HCT116 (cell line): ENCODE measurements at regions not wholly inside any gene's neighbourhood (a gene's known extent, or its start where the extent isn't known, plus 50 kb on each side); places are given as distances from the start of the nearest gene placed in this dataset.

Source experiments
- EGR1 ChIP-seq: IDR thresholded peaks from 2 replicates; pipeline ENCODE4 v1.6.1; 2012; ENCODE audit warnings: low read depth
- EZH2 ChIP-seq: fragments of 200-600 bp; sonication (generic); IDR thresholded peaks from 2 replicates; pipeline ENCODE4 v1.6.1; 2017; ENCODE audit warnings: antibody characterized with exemption, mixed run types
- YY1 ChIP-seq: IDR thresholded peaks from 2 replicates; pipeline ENCODE4 v1.6.1; 2011; ENCODE audit warnings: low read length, low read depth, moderate library complexity, mild to moderate bottlenecking; ENCODE audit not compliant: insufficient replicate concordance; ENCODE audit errors: extremely low read depth

DNA sequence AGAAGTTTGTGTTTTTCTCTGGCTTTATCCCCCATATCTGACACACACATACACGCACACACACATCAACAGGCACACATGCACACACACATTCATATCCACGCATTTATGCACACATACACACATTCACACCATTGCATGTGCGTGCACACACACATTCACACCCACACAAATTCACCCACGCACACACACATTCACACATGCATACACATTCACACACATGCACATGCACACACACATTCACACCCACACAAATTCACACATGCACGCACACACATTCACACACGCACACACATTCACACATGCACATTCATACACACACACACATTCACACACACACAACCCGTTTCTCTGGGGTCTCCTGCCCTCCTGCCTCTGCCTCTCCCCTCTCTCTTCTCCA lies 264.2 kb downstream of the BCL11B start:
- TF ChIP-seq YY1, result no peak
- no peak for TF ChIP-seq EGR1
- no peak for TF ChIP-seq EZH2
